NT2/D1 (cell line): ENCODE measurements at regions not wholly inside any gene's neighbourhood (a gene's known extent, or its start where the extent isn't known, plus 50 kb on each side); places are given as distances from the start of the nearest gene placed in this dataset.

Experiments
- DNase-seq: peaks from one replicate; pipeline ENCODE4 v3.0.0-alpha.2; 2011; ENCODE audit warnings: low read depth, low spot score
- H3K27me3 ChIP-seq: 2 replicates; pipeline ENCODE4 v1.6.0; 2011; ENCODE audit warnings: mild to moderate bottlenecking; ENCODE audit not compliant: insufficient read length, insufficient read depth
- H3K36me3 ChIP-seq: 2 replicates; pipeline ENCODE4 v1.6.1; 2011; ENCODE audit warnings: mild to moderate bottlenecking, low read length, mixed read lengths; ENCODE audit not compliant: insufficient read depth, insufficient read length
- H3K4me1 ChIP-seq: 2 replicates; pipeline ENCODE4 v1.5.1; 2011; ENCODE audit not compliant: insufficient read depth, insufficient read length
- H3K4me3 ChIP-seq: 2 replicates; pipeline ENCODE4 v1.5.1; 2011; ENCODE audit warnings: low read depth; ENCODE audit not compliant: insufficient read length
- H3K9ac ChIP-seq: 2 replicates; pipeline ENCODE4 v1.6.0; 2011; ENCODE audit warnings: low read depth; ENCODE audit not compliant: insufficient read length
- H3K9me3 ChIP-seq: 2 replicates; pipeline ENCODE4 v1.5.1; 2011; ENCODE audit warnings: mild to moderate bottlenecking, low read length; ENCODE audit not compliant: insufficient read depth
- SUZ12 ChIP-seq: IDR thresholded peaks from 2 replicates; pipeline ENCODE4 v1.6.1; 2011; ENCODE audit not compliant: insufficient read length, insufficient read depth; ENCODE audit errors: extremely low read depth
- YY1 ChIP-seq: IDR thresholded peaks from 2 replicates; pipeline ENCODE4 v1.6.1; 2011; ENCODE audit not compliant: insufficient read length, insufficient read depth
- ZNF274 ChIP-seq: IDR thresholded peaks from 2 replicates; pipeline ENCODE4 v1.6.1; 2011; ENCODE audit warnings: mild to moderate bottlenecking, low read depth, low read length

GRCh38 chr15:53296603-53297002 lies 462.9 kb downstream of the WDR72 start:
- Histone ChIP-seq H3K9me3 (no peaks in the 10 kb centered on the region), H3K27me3 (no peaks in the 10 kb centered on the region), H3K4me3 (no peak overlapping the region), H3K4me1 (no peaks in the 10 kb centered on the region), H3K36me3 (no peaks in the 10 kb centered on the region), H3K9ac (no peak overlapping the region)
- no peak for DNase-seq
- TF ChIP-seq ZNF274: no peak
- TF ChIP-seq SUZ12: no peak
- no peak for TF ChIP-seq YY1

- no peak overlapping the region for H3K9ac ChIP-seq
- no peaks in the 10 kb centered on the region for H3K9me3 ChIP-seq
- no peak overlapping the region for H3K4me3 ChIP-seq
- no peak for DNase-seq
- H3K27me3 ChIP-seq: no peaks in the 10 kb centered on the region
- TF ChIP-seq ZNF274 (no peak), SUZ12 (no peak), YY1 (no peak)
- no peaks in the 10 kb centered on the region for H3K36me3 ChIP-seq
- H3K4me1 ChIP-seq: no peaks in the 10 kb centered on the region
These were observed 463.9 kb downstream of the WDR72 start for GRCh38 chr15:53295574-53295973.

- H3K36me3 ChIP-seq: no peaks in the 10 kb centered on the region
- H3K9me3 ChIP-seq: no peaks in the 10 kb centered on the region
- no peaks in the 10 kb centered on the region for H3K27me3 ChIP-seq
- H3K4me1 ChIP-seq: no peaks in the 10 kb centered on the region
- TF ChIP-seq ZNF274 (no peak), SUZ12 (no peak), YY1 (no peak)
- DNase-seq: no peak
- H3K4me3 ChIP-seq: no peak overlapping the region
- no peak overlapping the region for H3K9ac ChIP-seq
These were observed 470.9 kb downstream of the WDR72 start for GRCh38 chr15:53288542-53288941.

- TF ChIP-seq SUZ12: no peak
- TF ChIP-seq YY1: no peak
- TF ChIP-seq ZNF274: no peak
- no peaks in the 10 kb centered on the region for H3K27me3 ChIP-seq
- H3K4me3 ChIP-seq: no peak overlapping the region
- no peak for DNase-seq
- H3K9ac ChIP-seq: no peak overlapping the region
- H3K4me1 ChIP-seq: no peaks in the 10 kb centered on the region
- no peaks in the 10 kb centered on the region for H3K36me3 ChIP-seq
- no peaks in the 10 kb centered on the region for H3K9me3 ChIP-seq
These were observed 484.5 kb upstream of the ONECUT1 start for GRCh38 chr15:53274630-53275029.

GRCh38 chr15:53272116-53272515 lies 482.0 kb upstream of the ONECUT1 start:
- Histone ChIP-seq H3K36me3 (no peaks in the 10 kb centered on the region), H3K9me3 (no peaks in the 10 kb centered on the region), H3K4me3 (no peak overlapping the region), H3K9ac (no peak overlapping the region), H3K4me1 (no peaks in the 10 kb centered on the region), H3K27me3 (no peaks in the 10 kb centered on the region)
- no peak for DNase-seq
- TF ChIP-seq ZNF274: no peak
- no peak for TF ChIP-seq YY1
- TF ChIP-seq SUZ12: no peak

- no peak overlapping the region for H3K9ac ChIP-seq
- DNase-seq: no peak
- H3K4me3 ChIP-seq: no peak overlapping the region
- no peaks in the 10 kb centered on the region for H3K36me3 ChIP-seq
- no peaks in the 10 kb centered on the region for H3K9me3 ChIP-seq
- no peaks in the 10 kb centered on the region for H3K4me1 ChIP-seq
- TF ChIP-seq YY1: no peak
- TF ChIP-seq ZNF274: no peak
- no peak for TF ChIP-seq SUZ12
- no peaks in the 10 kb centered on the region for H3K27me3 ChIP-seq
These were observed 476.0 kb upstream of the ONECUT1 start for GRCh38 chr15:53266176-53266575.

GRCh38 chr15:53260647-53261046 lies 470.5 kb upstream of the ONECUT1 start:
- H3K4me1 ChIP-seq: no peaks in the 10 kb centered on the region
- no peak overlapping the region for H3K9ac ChIP-seq
- no peak for TF ChIP-seq YY1
- no peak for TF ChIP-seq ZNF274
- no peak for TF ChIP-seq SUZ12
- H3K27me3 ChIP-seq: no peaks in the 10 kb centered on the region
- DNase-seq: no peak
- no peak overlapping the region for H3K4me3 ChIP-seq
- H3K9me3 ChIP-seq: no peaks in the 10 kb centered on the region
- no peaks in the 10 kb centered on the region for H3K36me3 ChIP-seq

- Histone ChIP-seq H3K27me3 (no peaks in the 10 kb centered on the region), H3K9ac (no peak overlapping the region), H3K4me3 (no peak overlapping the region), H3K4me1 (no peaks in the 10 kb centered on the region), H3K9me3 (no peaks in the 10 kb centered on the region), H3K36me3 (no peaks in the 10 kb centered on the region)
- TF ChIP-seq SUZ12: no peak
- no peak for TF ChIP-seq ZNF274
- TF ChIP-seq YY1: no peak
- DNase-seq: peak; percentile 15
These were observed 466.3 kb upstream of the ONECUT1 start for GRCh38 chr15:53256457-53256856.
